GM21737 (cell line): ENCODE measurements at regions not wholly inside any gene's neighbourhood (a gene's known extent, or its start where the extent isn't known, plus 50 kb on each side); places are given as distances from the start of the nearest gene placed in this dataset.

ENCODE experiments used
- ATAC-seq: cut with Tn5 transposase; IDR thresholded peaks from one replicate; pipeline ENCODE4 v1.9.1; 2021; ENCODE audit warnings: mild to moderate bottlenecking, moderate library complexity; ENCODE audit not compliant: unreplicated experiment

DNA sequence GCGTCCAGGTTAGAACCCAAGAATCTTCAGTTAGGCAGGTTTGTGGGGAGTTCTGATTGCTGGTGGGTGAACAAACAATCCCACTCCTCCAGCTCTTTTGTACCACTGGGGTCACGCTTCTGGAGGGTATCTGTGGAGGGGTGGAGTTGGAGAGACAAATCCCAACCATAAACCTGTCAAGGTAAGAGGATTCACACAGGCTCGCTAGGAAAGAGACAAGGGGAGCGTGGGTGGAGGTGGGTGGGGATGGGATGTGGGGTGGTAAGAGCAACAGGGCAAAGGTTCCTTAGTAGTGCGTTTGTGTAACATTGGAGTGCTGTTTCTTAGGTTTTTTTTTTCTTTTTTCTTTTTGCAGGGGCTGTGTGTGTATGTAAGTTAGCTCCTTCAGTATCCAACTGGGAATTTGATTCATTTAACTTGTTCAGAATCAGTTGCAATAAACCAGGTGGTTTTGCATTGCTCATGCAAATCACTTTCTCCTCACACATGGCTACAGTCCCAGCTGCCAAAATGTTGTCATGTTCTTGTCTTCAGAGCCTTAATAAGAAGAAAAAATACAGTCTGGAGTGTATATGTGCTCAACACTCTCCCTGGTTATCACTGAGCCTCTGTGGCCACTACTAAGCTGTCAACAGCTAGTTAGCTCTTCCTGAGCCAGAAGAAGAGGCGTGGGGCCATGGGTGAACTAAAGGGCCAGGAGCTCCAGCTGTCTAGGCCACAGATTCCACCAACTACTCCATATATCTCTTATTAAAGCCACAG is 164.0 kb upstream of the RAD23B start:
- ATAC-seq: no peak

DNA sequence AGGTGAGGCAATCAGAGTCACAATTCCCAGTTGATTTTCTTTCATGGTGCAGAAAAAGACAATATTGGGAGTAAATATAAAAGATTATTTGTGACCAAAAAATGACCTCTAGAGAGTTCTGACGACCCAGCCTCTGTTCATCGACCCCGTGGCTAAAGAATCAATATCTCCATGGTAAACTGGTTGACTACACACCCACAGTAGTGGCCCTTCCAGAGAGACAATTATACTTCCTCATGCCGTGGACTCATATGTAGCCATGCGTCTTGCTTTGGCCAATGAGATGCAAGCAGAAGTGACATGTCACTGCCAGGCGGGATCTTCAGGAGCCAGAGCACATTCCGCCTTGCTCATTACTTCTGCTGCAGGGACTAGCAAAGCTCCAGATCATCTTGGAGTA is 163.3 kb upstream of the RAD23B start:
- ATAC-seq: no peak

DNA sequence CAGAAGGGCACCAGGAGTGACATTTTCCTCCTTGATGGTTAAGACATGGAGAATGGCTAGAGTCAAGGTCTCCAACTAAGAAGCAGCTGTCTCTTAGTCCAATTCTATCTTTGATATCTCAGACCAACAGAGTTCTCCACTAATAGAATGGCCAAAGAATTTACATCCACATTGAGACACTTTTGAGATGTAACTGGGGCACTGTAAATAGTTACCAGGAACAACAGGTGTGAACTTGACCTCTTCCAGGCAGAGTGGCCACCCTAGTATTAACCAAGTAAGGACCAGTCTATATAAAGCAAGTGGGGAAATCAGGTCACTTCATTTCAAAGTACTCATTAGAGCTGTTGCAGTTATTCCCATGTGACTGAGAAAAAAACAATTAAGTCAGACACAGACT is 159.7 kb upstream of the RAD23B start:
- ATAC-seq: no peak

DNA sequence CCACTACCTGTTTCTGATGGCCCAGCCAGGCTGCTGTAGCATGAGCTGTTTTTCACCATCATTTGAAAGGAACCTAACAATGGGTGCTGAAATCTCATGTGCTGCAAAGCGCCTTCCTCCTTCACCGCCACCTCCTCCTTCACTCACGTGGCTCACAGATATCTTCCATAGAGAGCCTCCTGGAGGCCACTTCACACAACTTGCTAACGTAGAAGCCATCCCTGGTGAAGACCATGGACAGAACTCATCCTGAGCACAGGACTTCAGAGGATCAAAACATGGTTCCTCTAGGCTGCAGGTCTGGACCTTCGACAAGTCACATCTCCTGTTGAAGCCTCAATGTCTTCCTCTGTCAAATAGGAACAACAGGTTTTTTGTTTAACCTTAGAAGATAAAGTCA is 155.5 kb upstream of the RAD23B start:
- no peak for ATAC-seq

DNA sequence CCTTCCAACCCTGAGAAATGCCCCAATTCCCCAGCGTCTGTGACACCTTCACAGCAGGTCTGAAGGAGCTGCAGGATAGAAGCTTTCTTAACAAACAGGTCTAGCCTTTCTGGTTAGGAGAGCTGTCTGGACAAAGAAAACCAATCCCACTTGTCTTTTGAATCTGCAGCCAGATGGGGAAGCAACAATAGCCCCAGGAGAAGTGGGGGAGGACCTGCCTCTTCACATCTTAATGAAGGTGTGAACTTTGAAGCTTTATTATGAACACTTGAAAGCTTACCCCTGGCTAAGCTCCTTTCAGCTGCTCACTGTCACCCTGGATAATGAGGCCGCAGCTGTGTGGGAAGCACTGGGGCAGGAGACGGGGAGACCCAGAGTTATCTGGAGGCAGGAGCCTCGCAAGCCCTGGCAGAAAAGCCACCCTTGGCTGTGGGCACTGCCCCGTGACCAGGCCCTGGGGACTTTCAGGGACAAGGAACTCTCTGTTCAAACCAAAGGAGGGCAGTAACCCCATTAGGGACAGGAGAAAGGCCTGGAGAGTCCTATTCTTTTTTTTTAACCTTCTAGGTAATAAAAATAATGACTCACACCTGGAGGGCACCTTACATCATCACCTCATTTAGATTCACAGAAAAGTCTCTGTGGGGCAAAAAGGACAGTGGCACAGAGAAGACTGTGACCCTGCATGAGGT is 151.8 kb upstream of the RAD23B start:
- ATAC-seq: no peak

DNA sequence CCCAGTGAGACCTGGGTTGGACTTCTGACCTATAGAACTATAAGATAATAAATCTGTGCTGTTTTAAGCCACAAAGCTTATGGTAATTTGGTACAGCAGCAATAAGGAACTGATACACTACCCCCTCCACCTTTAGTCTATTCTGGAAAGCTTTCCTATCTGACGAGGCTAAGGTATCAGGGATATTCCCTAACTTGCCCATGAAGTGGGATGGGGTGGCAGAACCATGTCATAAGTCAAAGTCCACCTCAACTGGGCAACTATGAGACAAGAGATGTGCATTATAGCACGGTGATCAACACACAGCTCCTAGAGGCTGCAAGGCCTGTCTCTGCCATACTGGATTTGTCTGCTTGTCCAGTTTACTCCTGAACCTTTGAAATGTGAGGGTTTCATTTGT is 146.8 kb upstream of the RAD23B start:
- no peak for ATAC-seq

DNA sequence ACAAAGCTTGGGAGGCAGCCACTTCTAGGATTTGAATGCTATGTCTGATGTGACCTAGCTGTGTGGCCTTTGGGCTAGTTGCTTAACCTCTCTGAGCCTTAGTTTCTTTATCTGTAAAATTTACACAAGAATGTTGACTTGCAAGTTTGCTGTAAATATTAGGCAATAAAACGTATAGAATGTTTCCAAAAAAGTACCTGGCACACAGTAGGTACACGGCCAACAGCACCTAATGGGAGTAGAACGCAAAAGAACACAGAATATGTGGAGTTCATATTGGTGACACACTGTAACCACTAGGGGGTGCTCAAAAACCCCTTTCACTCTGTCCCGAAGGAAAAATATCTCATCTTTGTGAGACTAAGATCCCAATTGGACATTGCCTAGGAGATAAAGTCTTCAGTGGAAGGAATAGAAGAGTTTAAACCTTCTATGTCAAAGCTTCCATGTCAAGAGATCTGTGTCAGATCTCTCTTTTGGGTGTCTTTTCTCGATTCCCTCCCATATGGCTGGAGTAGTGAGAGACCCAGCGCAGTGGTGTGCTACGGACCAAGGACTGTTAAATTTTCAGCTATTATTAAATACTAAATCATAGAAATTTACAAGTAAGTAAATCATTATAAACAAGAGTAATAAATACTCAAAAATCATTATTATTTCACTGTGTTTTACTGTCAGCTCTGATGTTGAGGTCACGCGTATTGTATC is 145.4 kb upstream of the RAD23B start:
- ATAC-seq: no peak

DNA sequence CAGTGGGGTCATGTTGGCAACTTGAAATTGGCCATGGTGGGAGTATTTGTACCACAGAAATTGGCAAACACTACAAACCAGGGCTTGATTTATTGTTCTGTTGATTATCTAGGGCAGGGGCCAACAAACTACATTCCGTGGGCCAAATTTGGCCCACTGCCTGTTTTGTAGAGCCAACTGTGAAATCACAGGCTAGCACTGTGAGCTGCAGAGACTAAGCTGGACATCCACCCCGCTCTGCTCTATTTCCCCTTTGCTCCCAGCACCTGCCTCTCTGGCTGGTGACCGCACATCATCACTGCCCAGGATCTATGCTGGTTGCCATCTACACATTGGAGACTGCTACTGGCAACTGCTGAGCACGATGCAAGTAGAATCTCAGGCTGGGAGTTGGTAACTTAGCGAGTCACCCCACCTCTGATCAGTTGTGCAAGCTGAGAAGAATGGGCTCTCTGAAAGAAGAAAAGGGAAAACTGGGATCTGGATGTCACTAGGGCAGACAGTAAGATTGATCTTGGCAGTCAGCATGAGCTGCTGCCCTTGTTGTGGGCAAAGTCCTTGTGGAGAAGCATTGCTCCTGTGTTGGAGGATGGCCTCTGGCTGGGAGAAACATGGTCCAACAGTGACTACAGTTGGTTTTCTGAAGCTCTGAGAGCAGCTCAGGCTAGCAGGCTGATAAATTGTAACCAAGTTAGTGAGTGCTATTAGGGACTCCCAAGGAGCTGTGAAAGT is 144.7 kb upstream of the RAD23B start:
- ATAC-seq: no peak

DNA sequence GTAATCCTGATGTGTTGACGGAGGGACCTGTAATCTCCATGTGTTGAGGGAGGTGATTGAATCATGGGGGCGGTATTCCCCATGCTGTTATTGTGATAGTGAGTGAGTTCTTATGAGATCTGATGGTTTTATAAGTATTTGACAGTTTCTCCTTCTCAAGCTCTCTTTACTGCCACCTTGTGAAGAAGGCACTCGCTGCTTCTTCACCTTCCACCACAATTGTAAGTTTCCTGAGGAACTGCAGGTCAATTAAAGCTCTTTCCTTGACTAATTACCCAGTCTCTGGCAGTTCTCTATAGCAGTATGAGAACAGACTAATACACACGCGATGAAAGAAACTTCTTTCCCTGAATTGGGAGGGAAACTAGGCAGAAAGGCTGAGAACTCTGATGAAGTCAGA is 141.1 kb upstream of the RAD23B start:
- no peak for ATAC-seq

DNA sequence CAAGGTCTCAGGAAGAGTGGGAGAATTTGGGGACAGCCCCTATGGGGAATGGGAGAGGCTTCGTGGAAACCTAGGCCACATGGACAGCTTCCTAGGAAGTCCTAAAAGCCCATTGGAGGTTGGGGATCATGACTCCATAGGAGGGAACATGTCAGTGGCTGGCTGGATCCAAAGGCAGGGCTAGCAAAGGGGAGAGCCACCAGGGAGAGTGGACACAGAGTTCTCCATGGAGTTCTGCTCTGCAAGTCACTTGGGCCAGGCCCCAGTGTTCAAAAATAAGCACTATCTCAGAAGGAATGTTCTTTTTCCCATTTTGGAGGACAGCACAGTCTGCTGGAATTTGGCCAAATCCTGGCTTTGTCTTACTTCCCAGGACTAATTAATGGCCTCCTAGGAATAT is 140.6 kb upstream of the RAD23B start:
- ATAC-seq: no peak

DNA sequence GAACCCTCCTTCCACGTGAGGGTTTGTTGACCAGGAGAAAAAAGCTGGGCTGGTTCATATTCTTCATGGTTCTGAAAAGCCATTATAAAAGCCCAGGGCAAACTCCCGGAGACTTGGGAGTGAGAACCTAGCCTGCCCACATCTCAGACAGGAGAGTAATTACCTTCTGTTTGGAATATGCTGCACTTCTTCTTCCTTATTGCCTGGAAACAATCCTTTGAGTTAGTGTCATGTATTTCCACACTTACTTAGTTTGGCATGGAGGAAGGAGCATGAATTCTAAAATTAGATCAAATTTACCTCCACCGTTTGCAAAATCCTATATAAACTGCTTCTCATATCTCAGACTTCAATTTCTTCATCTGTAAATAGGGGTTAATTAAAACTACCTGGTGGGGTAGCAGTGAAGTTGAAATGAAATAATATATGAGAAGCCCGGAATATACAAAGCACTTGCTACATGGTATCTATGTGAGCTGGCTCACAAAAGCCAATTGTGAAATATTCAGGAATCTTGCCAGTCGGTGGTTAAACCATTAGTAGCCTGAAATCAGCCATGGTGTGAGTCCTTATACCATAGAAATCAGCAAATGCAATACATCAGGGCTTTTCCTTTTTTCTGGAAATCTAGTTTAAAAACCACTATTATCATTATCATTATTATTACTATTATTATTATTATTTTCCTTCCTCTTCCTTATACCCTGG is 140.0 kb upstream of the RAD23B start:
- ATAC-seq: no peak

DNA sequence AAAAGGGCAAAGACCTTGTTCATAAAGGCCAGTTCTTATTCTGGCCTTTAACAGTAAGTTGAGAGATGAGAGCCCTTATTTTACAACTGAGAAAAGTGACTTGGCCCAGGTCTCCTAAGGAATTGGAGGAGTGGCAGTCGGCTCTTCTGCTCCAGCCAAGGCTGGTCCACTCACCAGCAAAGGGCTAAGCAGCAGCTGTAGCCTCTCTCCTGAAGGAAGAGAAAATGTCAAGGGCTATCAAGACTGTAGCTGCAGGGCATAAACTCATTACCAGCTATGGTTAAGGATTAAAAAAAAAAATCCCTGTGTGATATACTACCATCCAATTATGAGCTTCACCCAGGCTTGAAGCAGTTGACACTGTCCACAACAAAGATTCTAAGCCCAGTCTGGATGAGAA is 138.6 kb upstream of the RAD23B start:
- ATAC-seq: no peak

DNA sequence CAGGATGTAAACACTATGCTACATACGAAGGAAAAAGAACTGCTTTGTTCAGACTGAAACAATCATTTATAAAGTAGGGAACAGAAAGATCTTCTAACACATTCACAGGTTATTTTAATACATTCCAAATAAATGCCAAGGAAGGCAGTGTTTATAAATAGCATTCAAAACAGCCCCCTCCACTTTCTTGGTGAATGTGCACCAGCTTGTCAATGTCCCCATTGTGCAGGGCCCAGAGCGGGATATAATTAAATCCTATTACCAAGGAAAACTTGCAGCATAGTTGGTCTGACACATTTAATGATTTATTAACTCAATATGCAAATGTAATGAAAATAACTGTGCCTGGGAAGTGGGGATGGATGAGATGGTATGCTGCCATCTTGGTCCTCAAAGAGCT is 135.9 kb upstream of the RAD23B start:
- no peak for ATAC-seq

DNA sequence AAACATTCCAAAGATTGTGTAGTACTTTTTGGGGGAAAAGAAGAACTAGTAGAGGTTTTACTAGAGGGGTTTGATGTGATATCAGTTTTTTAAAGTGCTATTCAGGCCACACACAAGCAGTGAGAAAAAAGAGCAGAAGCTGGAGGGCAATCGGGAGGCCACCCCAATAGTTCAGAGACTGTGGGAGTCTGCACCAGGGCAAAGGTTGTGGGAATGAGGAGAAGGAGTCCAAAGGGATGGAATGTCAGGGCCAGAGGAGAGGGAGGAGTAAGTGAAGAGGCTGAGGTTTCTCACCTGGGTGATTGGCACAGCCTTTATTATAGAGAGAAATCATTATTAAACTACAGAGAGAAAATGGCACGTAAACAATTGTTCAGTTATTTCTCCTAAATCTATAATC is 134.9 kb upstream of the RAD23B start:
- no peak for ATAC-seq

DNA sequence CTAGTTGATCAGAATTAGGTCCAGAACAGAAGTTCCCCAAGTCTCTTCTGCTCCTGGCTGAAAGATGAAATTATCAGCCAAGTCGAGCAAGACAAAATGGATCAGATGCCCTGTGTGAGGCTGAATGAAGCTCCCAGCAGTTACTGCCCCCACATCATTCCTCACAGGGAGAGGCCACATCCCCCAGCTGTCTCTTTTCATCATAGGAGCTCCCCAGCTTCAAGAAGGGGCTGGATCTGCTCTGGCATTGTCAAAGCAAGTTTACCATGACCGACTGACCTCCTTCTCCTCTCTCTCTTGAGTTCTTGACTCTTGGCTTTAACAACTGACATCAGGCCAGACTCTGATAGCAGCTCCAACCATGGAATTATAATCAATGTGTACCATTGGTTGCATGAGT is 133.3 kb upstream of the RAD23B start:
- ATAC-seq: no peak

DNA sequence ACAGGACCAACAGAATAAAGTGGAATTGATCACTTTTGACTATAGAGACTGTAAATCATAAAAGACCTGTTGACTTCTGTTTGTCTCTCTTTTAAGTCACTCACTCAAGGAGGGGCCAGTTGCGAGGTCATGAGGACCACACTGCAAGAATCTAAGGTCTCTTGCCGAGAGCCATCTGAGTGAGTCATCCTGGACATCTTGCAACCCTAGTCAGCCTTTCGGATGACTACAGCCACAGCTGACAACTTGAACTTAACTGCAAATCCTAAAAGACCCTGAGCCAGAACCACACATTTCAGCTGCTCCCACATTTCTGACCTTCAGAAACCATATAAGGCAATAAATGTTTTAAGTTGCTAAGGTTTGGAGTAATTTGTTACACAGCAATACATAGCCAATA is 129.7 kb upstream of the RAD23B start:
- ATAC-seq: no peak

DNA sequence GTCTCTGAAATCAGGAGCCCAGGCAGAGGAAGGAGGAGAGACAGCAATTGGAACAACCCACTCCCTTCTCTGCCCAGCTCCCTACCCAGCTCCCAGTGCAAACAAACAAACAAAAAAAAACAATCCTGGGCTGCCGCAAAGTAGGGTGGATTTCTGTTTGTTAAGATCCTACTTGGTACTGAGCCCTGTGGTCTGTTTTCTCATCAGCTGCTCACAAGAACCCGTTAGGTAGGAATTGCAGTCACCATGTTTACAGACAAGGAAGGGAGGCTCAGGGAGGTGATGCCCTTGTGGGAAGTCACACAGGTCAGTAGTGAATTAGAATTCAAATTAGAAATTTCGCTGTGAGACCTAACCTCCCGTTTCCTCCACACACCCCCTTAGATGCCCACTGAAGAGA is 128.8 kb upstream of the RAD23B start:
- ATAC-seq: no peak

DNA sequence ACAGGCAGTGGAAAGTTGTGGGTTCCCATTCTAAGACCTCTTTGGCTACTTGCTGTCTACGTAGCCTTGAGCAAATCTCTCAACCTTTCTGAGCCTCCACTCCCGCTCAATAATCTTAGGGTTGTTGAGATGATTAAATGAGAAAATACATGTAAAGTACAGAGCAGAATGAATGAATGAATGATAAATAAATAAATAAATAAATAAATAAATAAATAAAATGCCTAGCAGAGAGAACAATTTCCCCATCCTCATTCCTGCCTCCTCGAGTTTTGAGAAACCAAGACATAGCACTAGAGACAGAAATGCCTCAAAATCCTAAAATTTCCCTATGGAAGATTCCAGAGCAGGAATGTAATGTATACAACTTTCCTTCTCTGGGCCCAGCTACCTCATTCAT is 128.3 kb upstream of the RAD23B start:
- ATAC-seq: no peak

DNA sequence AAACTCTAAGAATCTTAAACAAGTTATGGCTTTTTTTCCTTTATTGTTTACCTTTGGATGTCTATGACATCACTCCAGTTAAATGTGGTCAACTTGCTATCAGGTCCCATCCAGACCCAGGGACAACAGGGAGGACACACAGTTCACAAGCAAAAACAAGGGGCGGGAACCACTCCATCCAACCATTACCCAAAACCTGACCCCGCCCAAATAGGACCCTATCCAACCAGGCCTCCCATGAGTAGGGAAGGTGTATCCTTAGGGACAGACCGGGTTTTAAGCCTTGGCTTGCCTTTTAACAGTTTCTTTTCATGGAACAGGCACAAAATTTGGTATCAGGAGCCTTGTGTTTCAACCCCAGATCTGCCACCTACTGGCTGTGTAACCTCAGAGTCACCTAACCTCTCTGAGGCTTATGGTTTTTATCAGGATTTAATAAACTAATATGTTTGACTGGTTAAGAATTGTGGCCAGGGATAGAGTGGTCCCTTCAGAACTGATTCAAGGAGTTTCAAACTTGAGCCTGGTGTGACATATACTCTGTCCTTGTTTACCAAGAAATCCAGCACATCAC is 127.7 kb upstream of the RAD23B start:
- no peak for ATAC-seq

DNA sequence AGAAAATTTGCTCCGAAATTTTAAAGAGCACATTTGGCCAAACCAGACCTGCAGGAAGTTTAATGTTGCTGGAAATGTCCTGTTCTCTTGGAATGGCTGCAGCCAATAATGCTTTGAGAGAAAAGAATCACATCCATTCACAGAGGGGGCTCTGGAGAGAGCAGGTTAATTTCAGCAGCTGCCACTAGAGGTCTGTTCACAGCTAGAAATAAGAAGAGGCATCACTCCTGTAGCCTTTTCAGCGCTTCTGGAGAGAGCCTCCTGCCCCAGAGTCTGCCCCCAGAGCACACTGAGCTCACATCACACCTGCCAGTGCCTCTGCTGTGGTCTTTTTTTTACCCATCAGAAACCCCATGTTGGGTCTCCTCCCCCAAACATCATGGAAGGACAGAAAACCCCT is 124.8 kb upstream of the RAD23B start:
- no peak for ATAC-seq

DNA sequence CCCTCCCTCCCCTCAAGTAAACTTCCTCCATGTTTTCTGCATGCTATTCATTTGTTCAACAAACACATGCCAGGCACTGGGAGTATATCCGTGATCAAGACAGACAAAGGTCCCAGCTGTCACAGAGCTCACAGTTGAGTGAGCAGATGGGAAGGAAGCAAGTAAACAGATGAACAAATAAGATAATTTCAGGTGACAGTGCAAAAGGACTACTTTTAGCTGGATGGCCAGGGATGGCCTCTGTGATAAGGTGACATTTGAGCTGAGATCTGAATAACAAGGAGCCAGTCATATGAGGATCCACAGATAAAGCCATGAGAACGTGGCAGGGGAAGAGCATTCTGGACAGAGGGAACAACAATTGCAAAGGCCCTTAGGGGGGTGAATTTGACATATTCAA is 121.7 kb upstream of the RAD23B start:
- no peak for ATAC-seq
